Karpas-422 (cell line): ENCODE measurements at regions not wholly inside any gene's neighbourhood (a gene's known extent, or its start where the extent isn't known, plus 50 kb on each side); places are given as distances from the start of the nearest gene placed in this dataset.
"Not testable (repeated sequence)": the region's sequence is repeated elsewhere in the genome, so short reads cannot be mapped to it uniquely, and the experiment has no call there.

ENCODE experiments used
- DNase-seq: peaks from one replicate; pipeline ENCODE4 v3.0.0-alpha.2; 2015
- H2AFZ ChIP-seq: fragments of 200-600 bp; sonication (generic); 2 replicates; pipeline ENCODE4 v1.6.1; 2014; ENCODE audit warnings: antibody characterized with exemption, low read length, mixed read lengths
- H3K27ac ChIP-seq: fragments of 200-600 bp; sonication (generic); 2 replicates; pipeline ENCODE4 v1.5.1; 2014; ENCODE audit warnings: mild to moderate bottlenecking, low read length, moderate library complexity
- H3K27me3 ChIP-seq: fragments of 200-600 bp; sonication (generic); 2 replicates; pipeline ENCODE4 v1.6.1; 2014; ENCODE audit warnings: low read length, mixed read lengths
- H3K36me3 ChIP-seq: fragments of 200-600 bp; sonication (generic); 2 replicates; pipeline ENCODE4 v1.6.1; 2014; ENCODE audit warnings: low read length, mixed read lengths; ENCODE audit not compliant: insufficient read depth
- H3K4me1 ChIP-seq: fragments of 200-600 bp; sonication (generic); 2 replicates; pipeline ENCODE4 v1.6.1; 2014; ENCODE audit warnings: mild to moderate bottlenecking, low read length, mixed read lengths
- H3K4me2 ChIP-seq: fragments of 200-600 bp; sonication (generic); 2 replicates; pipeline ENCODE4 v1.6.1; 2014; ENCODE audit warnings: low read length, low read depth, mild to moderate bottlenecking; ENCODE audit not compliant: poor library complexity, severe bottlenecking
- H3K4me3 ChIP-seq: fragments of 200-600 bp; sonication (generic); 2 replicates; pipeline ENCODE4 v1.5.1; 2014; ENCODE audit warnings: mild to moderate bottlenecking, antibody characterized with exemption, low read length, mixed read lengths
- H3K79me2 ChIP-seq: fragments of 200-600 bp; sonication (generic); 2 replicates; pipeline ENCODE4 v1.6.1; 2014; ENCODE audit warnings: mild to moderate bottlenecking, low read length, mixed read lengths
- H3K9ac ChIP-seq: fragments of 200-600 bp; sonication (generic); 2 replicates; pipeline ENCODE4 v1.6.0; 2014; ENCODE audit warnings: low read length
- H3K9me2 ChIP-seq: fragments of 200-600 bp; sonication (generic), shearing (Covaris generic); replicated peaks from 2 replicates; pipeline ENCODE4 v1.6.0; 2014; ENCODE audit warnings: mild to moderate bottlenecking, low read length, moderate library complexity; ENCODE audit not compliant: insufficient read depth
- H3K9me3 ChIP-seq: fragments of 300-700, 200-600 bp; sonication (generic); 2 replicates; pipeline ENCODE4 v1.6.1; 2014; ENCODE audit warnings: low read length, mixed read lengths
- H4K20me1 ChIP-seq: fragments of 200-600 bp; sonication (generic); 2 replicates; pipeline ENCODE4 v1.6.1; 2014; ENCODE audit warnings: mild to moderate bottlenecking, antibody characterized with exemption, low read length, low read depth; ENCODE audit not compliant: insufficient read depth

DNA sequence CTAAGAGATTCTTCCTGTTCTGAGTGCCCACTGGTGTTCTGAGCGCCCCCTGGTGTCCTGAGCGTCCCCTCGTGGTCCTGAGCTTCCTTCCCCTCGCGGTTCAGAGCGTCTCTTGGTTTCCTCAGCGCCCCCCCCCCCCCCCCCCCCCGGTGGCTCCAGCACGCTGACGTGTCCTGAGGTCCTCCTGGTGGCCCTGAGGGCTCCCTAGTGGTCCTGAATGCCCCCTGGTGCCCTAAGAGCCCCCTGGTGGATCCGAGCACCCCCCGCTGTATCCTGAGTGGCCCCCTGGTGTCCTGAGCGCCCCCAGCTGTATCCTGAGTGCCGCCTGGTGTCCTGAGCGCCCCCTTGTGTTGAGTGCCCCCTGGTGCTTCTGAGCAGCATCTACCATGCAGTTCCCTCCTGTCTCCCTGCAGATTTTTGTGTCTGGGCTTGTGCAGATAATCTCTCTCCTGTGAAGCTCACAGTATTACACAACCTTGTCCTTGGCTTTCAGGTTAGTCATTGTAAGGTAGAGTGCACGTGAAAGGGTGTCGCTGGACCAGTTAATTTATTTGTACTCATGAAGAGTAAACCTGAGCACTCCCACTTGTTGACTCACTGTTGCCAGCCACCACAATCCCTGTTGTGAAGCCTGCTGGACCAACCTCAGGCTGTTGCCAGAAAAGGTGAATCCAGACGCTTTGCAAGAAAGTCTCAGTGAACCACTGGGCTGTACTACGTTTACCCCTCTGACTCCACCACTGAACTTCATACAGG is 1168.4 kb downstream of the TMEM121 start:
- H3K27ac ChIP-seq, result no peak overlapping the region
- H3K9me3 ChIP-seq, result peaks cover 7% of the 10 kb centered on the region; the same call in 1 of the 2 replicates
- no peaks in the 10 kb centered on the region for H3K9me2 ChIP-seq
- H3K4me2 ChIP-seq, result no peak overlapping the region
- H3K4me1 ChIP-seq, result peaks cover 2% of the 10 kb centered on the region
- no peak overlapping the region for H3K9ac ChIP-seq
- H3K36me3 ChIP-seq, result no peaks in the 10 kb centered on the region
- no peaks in the 10 kb centered on the region for H3K79me2 ChIP-seq
- no peaks in the 10 kb centered on the region for H4K20me1 ChIP-seq
- no peak for DNase-seq
- no peak overlapping the region for H3K4me3 ChIP-seq
- no peaks in the 10 kb centered on the region for H3K27me3 ChIP-seq
- no peak overlapping the region for H2AFZ ChIP-seq

DNA sequence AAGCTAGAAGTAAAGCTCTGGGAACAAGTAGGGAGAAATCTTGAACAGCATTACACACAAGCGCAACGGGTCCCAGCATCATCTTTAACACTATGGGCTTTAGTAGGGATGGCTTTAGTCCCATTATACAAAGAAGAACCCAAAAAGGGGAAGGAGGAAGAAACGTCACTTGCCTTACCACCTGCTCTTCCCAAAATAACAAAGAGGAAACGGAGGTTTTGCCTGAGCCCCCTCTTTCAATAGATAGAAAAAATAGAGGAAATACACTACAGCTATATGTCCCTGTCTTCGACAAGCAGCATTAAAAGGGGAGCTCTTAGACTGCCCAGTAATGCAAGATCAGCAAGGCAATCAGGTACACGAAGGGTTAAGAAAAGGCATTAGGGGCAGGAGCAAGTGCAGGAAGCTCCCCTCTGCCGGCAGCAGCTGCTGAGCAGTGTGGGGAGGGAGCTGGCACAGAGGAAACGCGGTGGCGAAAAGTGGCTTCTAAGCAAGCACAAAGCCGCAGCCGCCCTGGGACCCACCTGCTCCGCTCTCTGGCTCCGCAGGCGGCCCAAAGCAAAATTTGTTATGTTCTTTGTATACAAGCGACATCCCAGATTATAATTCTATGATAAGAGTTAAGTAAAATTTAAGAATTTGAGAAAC is 1172.4 kb downstream of the TMEM121 start:
- not testable (repeated sequence) for H3K9ac ChIP-seq, H3K79me2 ChIP-seq, H4K20me1 ChIP-seq, H3K4me2 ChIP-seq, H3K27me3 ChIP-seq, H3K36me3 ChIP-seq, H3K4me3 ChIP-seq, H3K9me3 ChIP-seq, H2AFZ ChIP-seq, H3K9me2 ChIP-seq, H3K4me1 ChIP-seq
- DNase-seq, result peak; percentile 76
- H3K27ac ChIP-seq, result peak overlapping the region; percentile 61

GRCh38 chr14:106703651-106704050 is 1177.3 kb downstream of the TMEM121 start:
- H3K27me3 ChIP-seq, H3K4me1 ChIP-seq, H3K9me3 ChIP-seq, H3K79me2 ChIP-seq, DNase-seq, H3K4me3 ChIP-seq, H4K20me1 ChIP-seq, H3K9me2 ChIP-seq, H2AFZ ChIP-seq, H3K36me3 ChIP-seq, H3K27ac ChIP-seq, H3K9ac ChIP-seq, H3K4me2 ChIP-seq: not testable (repeated sequence)

- H3K4me3 ChIP-seq, H3K9ac ChIP-seq, H3K4me2 ChIP-seq, H4K20me1 ChIP-seq, H3K4me1 ChIP-seq, H3K79me2 ChIP-seq, H3K27ac ChIP-seq, H3K9me3 ChIP-seq, H3K36me3 ChIP-seq, H2AFZ ChIP-seq, H3K9me2 ChIP-seq, H3K27me3 ChIP-seq: not testable (repeated sequence)
- peak; percentile 65 for DNase-seq
Observed at GRCh38 chr14:106706488-106706887, 1180.1 kb downstream of the TMEM121 start.

DNA sequence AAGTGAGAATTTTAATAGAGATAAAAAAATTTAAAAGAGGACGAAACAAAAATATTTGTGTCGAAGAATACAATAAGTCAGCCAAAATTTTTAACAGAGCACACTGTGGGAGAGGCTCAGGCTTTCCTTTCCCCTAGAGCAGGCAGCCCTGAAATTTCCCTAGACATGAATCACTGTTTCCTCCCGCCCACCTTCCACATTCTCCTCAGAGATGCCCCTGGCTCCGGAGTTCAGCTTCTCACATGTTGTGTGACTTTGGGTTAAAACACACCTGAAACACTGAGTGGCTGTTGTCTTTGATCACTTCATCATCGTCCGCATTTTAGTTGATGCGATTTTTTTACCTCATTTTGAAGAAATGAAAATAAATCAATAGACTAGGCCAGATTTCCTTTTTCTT is 1183.8 kb downstream of the TMEM121 start:
- not testable (repeated sequence) for H3K4me1 ChIP-seq, DNase-seq

GRCh38 chr14:106712513-106712912 is 1186.1 kb downstream of the TMEM121 start:
- H3K4me3 ChIP-seq, H3K4me2 ChIP-seq, H2AFZ ChIP-seq, H3K79me2 ChIP-seq, H3K9ac ChIP-seq, H4K20me1 ChIP-seq, H3K27ac ChIP-seq, H3K36me3 ChIP-seq, H3K27me3 ChIP-seq, H3K4me1 ChIP-seq, H3K9me2 ChIP-seq, H3K9me3 ChIP-seq: not testable (repeated sequence)
- DNase-seq, result peak; percentile 19

More for the DNA sequence above, 1183.8 kb downstream of the TMEM121 start:
- H3K9ac ChIP-seq, H3K79me2 ChIP-seq, H3K4me3 ChIP-seq, H3K9me2 ChIP-seq, H3K27ac ChIP-seq, H2AFZ ChIP-seq, H3K9me3 ChIP-seq, H3K4me2 ChIP-seq, H3K27me3 ChIP-seq, H3K36me3 ChIP-seq, H4K20me1 ChIP-seq: not testable (repeated sequence)

DNA sequence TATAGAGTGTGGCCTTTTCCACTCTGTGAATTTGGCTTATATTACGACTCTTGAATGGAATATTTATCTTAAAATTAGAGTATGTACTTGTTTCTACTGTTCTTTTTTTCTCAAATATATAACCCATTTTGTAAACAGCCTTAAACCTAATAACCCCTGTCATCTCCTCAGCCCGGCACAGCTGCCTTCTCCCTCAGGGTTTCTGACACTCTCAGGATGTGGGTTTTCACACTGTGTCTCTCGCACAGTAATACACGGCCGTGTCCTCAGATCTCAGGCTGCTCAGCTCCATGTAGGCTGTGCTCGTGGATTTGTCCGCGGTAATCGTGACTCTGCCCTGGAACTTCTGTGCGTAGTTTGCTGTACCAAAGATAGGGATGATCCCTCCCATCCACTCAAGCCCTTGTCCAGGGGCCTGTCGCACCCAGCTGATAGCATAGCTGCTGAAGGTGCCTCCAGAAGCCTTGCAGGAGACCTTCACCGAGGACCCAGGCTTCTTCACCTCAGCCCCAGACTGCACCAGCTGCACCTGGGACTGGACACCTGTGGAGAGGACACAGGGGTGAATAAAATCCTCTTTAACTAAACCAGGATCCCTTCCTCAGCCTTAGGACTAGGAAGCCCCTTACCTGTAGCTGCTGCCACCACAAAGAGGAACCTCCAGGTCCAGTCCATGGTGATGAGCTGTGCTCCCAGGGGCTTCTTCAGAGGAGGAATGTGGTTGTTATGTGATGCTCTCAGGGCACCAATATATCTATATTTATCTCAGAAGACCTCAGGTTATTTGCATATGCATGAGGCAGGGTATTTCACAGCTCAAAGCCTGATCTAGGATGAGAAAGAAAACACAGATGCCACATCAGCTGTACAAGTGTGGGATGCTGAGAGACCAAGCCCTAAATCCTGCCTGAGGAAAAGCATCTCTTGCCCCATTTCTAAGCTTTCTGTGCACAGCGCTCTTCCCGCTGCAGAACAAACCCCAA is 1188.4 kb downstream of the TMEM121 start:
- H3K4me1 ChIP-seq, H3K4me3 ChIP-seq, H3K79me2 ChIP-seq, H3K9me2 ChIP-seq, H2AFZ ChIP-seq, H3K9ac ChIP-seq, H3K27ac ChIP-seq, H4K20me1 ChIP-seq, H3K4me2 ChIP-seq, H3K9me3 ChIP-seq, H3K36me3 ChIP-seq, H3K27me3 ChIP-seq: not testable (repeated sequence)
- DNase-seq, result peak; percentile 29

GRCh38 chr14:106717544-106717943 is 1191.2 kb downstream of the TMEM121 start:
- H4K20me1 ChIP-seq, H3K9me3 ChIP-seq, H3K9ac ChIP-seq, H3K4me1 ChIP-seq, H3K79me2 ChIP-seq, H2AFZ ChIP-seq, H3K4me3 ChIP-seq, DNase-seq, H3K27me3 ChIP-seq, H3K27ac ChIP-seq, H3K9me2 ChIP-seq, H3K36me3 ChIP-seq, H3K4me2 ChIP-seq: not testable (repeated sequence)
